ENCODE measurements at regions not wholly inside any gene's neighbourhood (a gene's known extent, or its start where the extent isn't known, plus 50 kb on each side); places are given as distances from the start of the nearest gene placed in this dataset.

GRCh38 chr13:44887515-44887914 lies 101.8 kb downstream of the NUFIP1 start:
- Histone ChIP-seq H3K36me3 (ENCODE audit: control insufficient read depth, insufficient read depth, low read length) (no peaks in the 10 kb centered on the region), H3K9me3 (ENCODE audit: control insufficient read depth, low read length) (no peaks in the 10 kb centered on the region), H3K4me1 (ENCODE audit: control insufficient read depth, insufficient read depth, low read length, poor library complexity, severe bottlenecking) (no peaks in the 10 kb centered on the region), H3K27ac (ENCODE audit: low read depth, low read length, severe bottlenecking) (no peak overlapping the region), H3K4me3 (ENCODE audit: extremely low read depth, insufficient read depth, low read length, poor library complexity, severe bottlenecking) (no peak overlapping the region)
- WGBS, 2 experiments (ENCODE audit: insufficient coverage in 2 of 2): 100% methylated on average over 1 of the region's 2 CpGs; no CpG with 5 or more reads in 1 of the 2 experiments

- Histone ChIP-seq H3K27ac (ENCODE audit: low read depth, low read length, severe bottlenecking) (no peak overlapping the region), H3K9me3 (ENCODE audit: control insufficient read depth, low read length) (no peaks in the 10 kb centered on the region), H3K4me3 (ENCODE audit: extremely low read depth, insufficient read depth, low read length, poor library complexity, severe bottlenecking) (no peak overlapping the region), H3K36me3 (ENCODE audit: control insufficient read depth, insufficient read depth, low read length) (no peaks in the 10 kb centered on the region), H3K4me1 (ENCODE audit: control insufficient read depth, insufficient read depth, low read length, poor library complexity, severe bottlenecking) (no peaks in the 10 kb centered on the region)
- 85 to 92% methylated on average over 2 to 4 of the region's 5 CpGs for WGBS, 2 experiments (ENCODE audit: insufficient coverage in 2 of 2)
These were observed 105.1 kb downstream of the NUFIP1 start for GRCh38 chr13:44884076-44884729.

- 90 to 100% methylated on average over 1 to 2 of the region's 5 CpGs for WGBS, 2 experiments (ENCODE audit: insufficient coverage in 2 of 2)
- H3K36me3 ChIP-seq (ENCODE audit: control insufficient read depth, insufficient read depth, low read length): no peaks in the 10 kb centered on the region
- no peaks in the 10 kb centered on the region for H3K4me1 ChIP-seq (ENCODE audit: control insufficient read depth, insufficient read depth, low read length, poor library complexity, severe bottlenecking)
- peaks cover 5% of the 10 kb centered on the region for H3K9me3 ChIP-seq (ENCODE audit: control insufficient read depth, low read length)
- H3K4me3 ChIP-seq (ENCODE audit: extremely low read depth, insufficient read depth, low read length, poor library complexity, severe bottlenecking): no peak overlapping the region
- no peak overlapping the region for H3K27ac ChIP-seq (ENCODE audit: low read depth, low read length, severe bottlenecking)
These were observed 109.7 kb downstream of the NUFIP1 start for GRCh38 chr13:44879452-44880058.

- Histone ChIP-seq H3K4me3 (ENCODE audit: extremely low read depth, insufficient read depth, low read length, poor library complexity, severe bottlenecking) (no peak overlapping the region), H3K9me3 (ENCODE audit: control insufficient read depth, low read length) (peaks cover 5% of the 10 kb centered on the region), H3K27ac (ENCODE audit: low read depth, low read length, severe bottlenecking) (no peak overlapping the region), H3K4me1 (ENCODE audit: control insufficient read depth, insufficient read depth, low read length, poor library complexity, severe bottlenecking) (no peaks in the 10 kb centered on the region), H3K36me3 (ENCODE audit: control insufficient read depth, insufficient read depth, low read length) (no peaks in the 10 kb centered on the region)
- WGBS, 2 experiments (ENCODE audit: insufficient coverage in 2 of 2): 93 to 95% methylated on average over 20 of the region's 22 CpGs
These were observed 112.4 kb downstream of the NUFIP1 start for GRCh38 chr13:44876782-44877324.

GRCh38 chr13:44874886-44875630 lies 114.2 kb downstream of the NUFIP1 start:
- no peaks in the 10 kb centered on the region for H3K36me3 ChIP-seq (ENCODE audit: control insufficient read depth, insufficient read depth, low read length)
- no peaks in the 10 kb centered on the region for H3K4me1 ChIP-seq (ENCODE audit: control insufficient read depth, insufficient read depth, low read length, poor library complexity, severe bottlenecking)
- 89 to 100% methylated on average over 3 to 5 of the region's 8 CpGs for WGBS, 2 experiments (ENCODE audit: insufficient coverage in 2 of 2)
- H3K27ac ChIP-seq (ENCODE audit: low read depth, low read length, severe bottlenecking): no peak overlapping the region
- H3K4me3 ChIP-seq (ENCODE audit: extremely low read depth, insufficient read depth, low read length, poor library complexity, severe bottlenecking): no peak overlapping the region
- peaks cover 5% of the 10 kb centered on the region for H3K9me3 ChIP-seq (ENCODE audit: control insufficient read depth, low read length)

- Histone ChIP-seq H3K4me3 (ENCODE audit: extremely low read depth, insufficient read depth, low read length, poor library complexity, severe bottlenecking) (no peak overlapping the region), H3K27ac (ENCODE audit: low read depth, low read length, severe bottlenecking) (no peak overlapping the region), H3K36me3 (ENCODE audit: control insufficient read depth, insufficient read depth, low read length) (no peaks in the 10 kb centered on the region), H3K4me1 (ENCODE audit: control insufficient read depth, insufficient read depth, low read length, poor library complexity, severe bottlenecking) (no peaks in the 10 kb centered on the region), H3K9me3 (ENCODE audit: control insufficient read depth, low read length) (peaks cover 5% of the 10 kb centered on the region)
- WGBS, 2 experiments (ENCODE audit: insufficient coverage in 2 of 2): 95 to 98% methylated on average over 6 of the region's 8 CpGs
These were observed 115.1 kb downstream of the NUFIP1 start for GRCh38 chr13:44874176-44874575.

GRCh38 chr13:44873461-44873860 lies 115.8 kb downstream of the NUFIP1 start:
- H3K9me3 ChIP-seq (ENCODE audit: control insufficient read depth, low read length): peaks cover 5% of the 10 kb centered on the region
- H3K27ac ChIP-seq (ENCODE audit: low read depth, low read length, severe bottlenecking): no peak overlapping the region
- no peaks in the 10 kb centered on the region for H3K36me3 ChIP-seq (ENCODE audit: control insufficient read depth, insufficient read depth, low read length)
- no peak overlapping the region for H3K4me3 ChIP-seq (ENCODE audit: extremely low read depth, insufficient read depth, low read length, poor library complexity, severe bottlenecking)
- WGBS, 2 experiments (ENCODE audit: insufficient coverage in 2 of 2): 91 to 92% methylated on average over 7 to 8 of the region's 8 CpGs
- H3K4me1 ChIP-seq (ENCODE audit: control insufficient read depth, insufficient read depth, low read length, poor library complexity, severe bottlenecking): no peaks in the 10 kb centered on the region

GRCh38 chr13:44872751-44873150 lies 116.5 kb downstream of the NUFIP1 start:
- 94 to 95% methylated on average over 13 of the region's 13 CpGs for WGBS, 2 experiments (ENCODE audit: insufficient coverage in 2 of 2)
- no peaks in the 10 kb centered on the region for H3K4me1 ChIP-seq (ENCODE audit: control insufficient read depth, insufficient read depth, low read length, poor library complexity, severe bottlenecking)
- H3K4me3 ChIP-seq (ENCODE audit: extremely low read depth, insufficient read depth, low read length, poor library complexity, severe bottlenecking): no peak overlapping the region
- peaks cover 5% of the 10 kb centered on the region for H3K9me3 ChIP-seq (ENCODE audit: control insufficient read depth, low read length)
- no peak overlapping the region for H3K27ac ChIP-seq (ENCODE audit: low read depth, low read length, severe bottlenecking)
- no peaks in the 10 kb centered on the region for H3K36me3 ChIP-seq (ENCODE audit: control insufficient read depth, insufficient read depth, low read length)

- 57 to 88% methylated on average over 1 to 4 of the region's 6 CpGs for WGBS, 2 experiments (ENCODE audit: insufficient coverage in 2 of 2)
- H3K36me3 ChIP-seq (ENCODE audit: control insufficient read depth, insufficient read depth, low read length): no peaks in the 10 kb centered on the region
- H3K27ac ChIP-seq (ENCODE audit: low read depth, low read length, severe bottlenecking): no peak overlapping the region
- no peaks in the 10 kb centered on the region for H3K9me3 ChIP-seq (ENCODE audit: control insufficient read depth, low read length)
- no peaks in the 10 kb centered on the region for H3K4me1 ChIP-seq (ENCODE audit: control insufficient read depth, insufficient read depth, low read length, poor library complexity, severe bottlenecking)
- no peak overlapping the region for H3K4me3 ChIP-seq (ENCODE audit: extremely low read depth, insufficient read depth, low read length, poor library complexity, severe bottlenecking)
These were observed 118.8 kb downstream of the NUFIP1 start for GRCh38 chr13:44870456-44870929.

GRCh38 chr13:44869167-44869566 lies 120.1 kb downstream of the NUFIP1 start:
- Histone ChIP-seq H3K36me3 (ENCODE audit: control insufficient read depth, insufficient read depth, low read length) (no peaks in the 10 kb centered on the region), H3K27ac (ENCODE audit: low read depth, low read length, severe bottlenecking) (no peak overlapping the region), H3K4me1 (ENCODE audit: control insufficient read depth, insufficient read depth, low read length, poor library complexity, severe bottlenecking) (no peaks in the 10 kb centered on the region), H3K4me3 (ENCODE audit: extremely low read depth, insufficient read depth, low read length, poor library complexity, severe bottlenecking) (no peak overlapping the region), H3K9me3 (ENCODE audit: control insufficient read depth, low read length) (no peaks in the 10 kb centered on the region)
- 86% methylated on average over 5 of the region's 7 CpGs for WGBS, 2 experiments (ENCODE audit: insufficient coverage in 2 of 2)

Measured in mesodermal cell (in vitro differentiated cells).